ENCODE measurements at regions not wholly inside any gene's neighbourhood (a gene's known extent, or its start where the extent isn't known, plus 50 kb on each side); places are given as distances from the start of the nearest gene placed in this dataset.

- no peaks in the 10 kb centered on the region for H3K27me3 ChIP-seq (replicated peaks in 1 of 4; ENCODE audit: control insufficient read depth in 3 of 4, extremely low read depth in 1 of 4, insufficient read depth in 3 of 4, low read length in 3 of 4)
- H3K4me3 ChIP-seq (ENCODE audit: extremely low read depth in 1 of 4, insufficient read depth in 2 of 4, low read depth in 3 of 4, low read length in 4 of 4), result no peak overlapping the region
- POLR2A ChIA-PET (ENCODE audit: partially characterized antibody), result no interaction called here
- no peak overlapping the region for H2BK15ac ChIP-seq (ENCODE audit: low read length)
- CTCF ChIA-PET (ENCODE audit: partially characterized antibody), result interaction anchor here (0.7 kb wide), 1 partner anchor 518 kb away, joined by 3 read pairs; no protein-coding TSS in a partner anchor
- DNase-seq (ENCODE audit: low read depth in 1 of 2, low spot score in 2 of 2), result no peak
- no peaks in the 10 kb centered on the region for H4K20me1 ChIP-seq (replicated peaks in 1 of 2; ENCODE audit: control insufficient read depth in 1 of 2, insufficient read depth in 2 of 2, low read length in 2 of 2)
- H4K91ac ChIP-seq (replicated peaks; ENCODE audit: insufficient read length, low read length), result no peak overlapping the region
- no peak overlapping the region for H3K27ac ChIP-seq (ENCODE audit: low read depth, low read length)
- H3K23me2 ChIP-seq (ENCODE audit: low read depth, low read length), result no peaks in the 10 kb centered on the region
- H3K23ac ChIP-seq (ENCODE audit: insufficient read length), result no peak overlapping the region
- FAIRE-seq, result no peak
- no peak overlapping the region for H3K56ac ChIP-seq (replicated peaks; ENCODE audit: insufficient read length, low read depth, low read length)
- H3K36me3 ChIP-seq (ENCODE audit: control insufficient read depth in 2 of 4, insufficient read depth in 4 of 4, low read length in 3 of 4), result no peaks in the 10 kb centered on the region
- no peak overlapping the region for H2BK12ac ChIP-seq (ENCODE audit: low read depth, low read length)
- H2AFZ ChIP-seq (ENCODE audit: low read length), result no peak overlapping the region
- no peak overlapping the region for H3K18ac ChIP-seq (ENCODE audit: extremely low read depth, low read length)
- H3K9ac ChIP-seq (replicated peaks in 1 of 4; ENCODE audit: extremely low read depth in 1 of 4, low read depth in 3 of 4, low read length in 3 of 4), result no peak overlapping the region
- 96% methylated on average over 5 of the region's 5 CpGs; no CpG with 5 or more reads in 1 of the 2 experiments for WGBS, 2 experiments (ENCODE audit: extremely low coverage in 1 of 2, insufficient coverage in 1 of 2, insufficient read length in 1 of 2, insufficient replicate concordance in 2 of 2, low coverage in 1 of 2, low lambda C conversion rate in 2 of 2, missing lambda C conversion rate in 1 of 2)
- no peaks in the 10 kb centered on the region for H3K4me1 ChIP-seq (replicated peaks in 1 of 4; ENCODE audit: control insufficient read depth in 3 of 4, insufficient read depth in 4 of 4, low read length in 3 of 4)
- no peak overlapping the region for H4K8ac ChIP-seq (ENCODE audit: extremely low read depth, insufficient read depth, low read length)
- H3K14ac ChIP-seq (ENCODE audit: insufficient read length), result no peak overlapping the region
- no peaks in the 10 kb centered on the region for H3K79me2 ChIP-seq (ENCODE audit: control insufficient read depth in 1 of 2, insufficient read depth in 2 of 2, low read length in 2 of 2)
- no peak overlapping the region for H2BK20ac ChIP-seq (ENCODE audit: low read length)
- no peaks in the 10 kb centered on the region for H3K79me1 ChIP-seq (ENCODE audit: low read depth, low read length)
- H2BK120ac ChIP-seq (replicated peaks; ENCODE audit: low read depth, low read length), result no peak overlapping the region
- no peak overlapping the region for H3K4ac ChIP-seq (replicated peaks; ENCODE audit: insufficient read length, low read depth, low read length)
- no peak overlapping the region for H2BK5ac ChIP-seq (ENCODE audit: low read depth, low read length)
- H2AK5ac ChIP-seq (ENCODE audit: low read depth, low read length), result no peak overlapping the region
- H4K5ac ChIP-seq (ENCODE audit: insufficient read length, low read depth, low read length), result no peak overlapping the region
- no peak overlapping the region for H3K4me2 ChIP-seq (ENCODE audit: insufficient read depth in 1 of 2, low read depth in 2 of 2, low read length in 2 of 2)
- H3K9me3 ChIP-seq (ENCODE audit: insufficient read depth in 2 of 2, low read depth in 1 of 2, low read length in 1 of 2), result no peaks in the 10 kb centered on the region
- TF ChIP-seq ATF2 (IDR thresholded peaks at IDR 0.05; ENCODE audit: low read length) (no peak), HDAC2 (IDR thresholded peaks at IDR 0.05; ENCODE audit: borderline replicate concordance in 1 of 2, low read depth in 2 of 2, low read length in 2 of 2) (no peak), TBP (IDR thresholded peaks at IDR 0.05; ENCODE audit: low read depth, low read length) (no peak), POLR2A (IDR thresholded peaks at IDR 0.05; ENCODE audit: control extremely low read depth in 1 of 2, low read depth in 2 of 2, low read length in 2 of 2) (no peak), KDM4A (IDR thresholded peaks at IDR 0.05; ENCODE audit: low read depth, low read length, severe bottlenecking) (no peak), SUZ12 (IDR thresholded peaks at IDR 0.05; ENCODE audit: low read length) (no peak), SP2 (IDR thresholded peaks at IDR 0.05; ENCODE audit: low read length) (no peak), GTF2F1 (IDR thresholded peaks at IDR 0.05; ENCODE audit: borderline replicate concordance, low read depth, low read length) (no peak), EP300 (IDR thresholded peaks at IDR 0.05; ENCODE audit: borderline replicate concordance in 1 of 2, low read depth in 2 of 2, low read length in 2 of 2) (no peak), CBX5 (IDR thresholded peaks at IDR 0.05; ENCODE audit: low read depth, low read length) (no peak), SIX5 (IDR thresholded peaks at IDR 0.05; ENCODE audit: low read depth, low read length) (no peak), SIN3A (conservative IDR thresholded peaks at IDR 0.05 in 1 of 2, IDR thresholded peaks at IDR 0.05 in 1 of 2; ENCODE audit: low read depth in 1 of 2, low read length in 2 of 2) (no peak), MAFK (IDR thresholded peaks at IDR 0.05; ENCODE audit: low read depth, low read length) (no peak)
These were observed 373.9 kb downstream of the DSEL start for GRCh38 chr18:67142604-67143003.

Measured in H1 (cell line).